ENCODE measurements at regions not wholly inside any gene's neighbourhood (a gene's known extent, or its start where the extent isn't known, plus 50 kb on each side); places are given as distances from the start of the nearest gene placed in this dataset.

- no peak overlapping the region for H3K27ac ChIP-seq
- no peaks in the 10 kb centered on the region for H3K4me1 ChIP-seq
- no peak overlapping the region for H3K4me3 ChIP-seq
- no peak overlapping the region for H3K4me2 ChIP-seq
- FAIRE-seq (no peak), DNase-seq (ENCODE audit: low read depth in 1 of 2, low spot score in 1 of 2) (no peak), ATAC-seq (no peak)
- no peaks in the 10 kb centered on the region for H3K9me3 ChIP-seq
- TF ChIP-seq RCOR1 (IDR thresholded peaks at IDR 0.05; ENCODE audit: low read depth, low read length) (no peak), HDAC2 (IDR thresholded peaks at IDR 0.05) (no peak), ZC3H11A (IDR thresholded peaks at IDR 0.05) (no peak), PHF8 (IDR thresholded peaks at IDR 0.05; ENCODE audit: borderline replicate concordance, low read depth) (no peak), ZFP36 (IDR thresholded peaks at IDR 0.05; ENCODE audit: borderline replicate concordance, partially characterized antibody) (no peak), TP53 (CRISPR knock-in tag; IDR thresholded peaks at IDR 0.05) (no peak), RNF2 (IDR thresholded peaks at IDR 0.05; ENCODE audit: borderline replicate concordance, low read depth) (no peak), BHLHE40 (IDR thresholded peaks at IDR 0.05; ENCODE audit: low read depth, low read length) (no peak), HMGXB4 (CRISPR knock-in tag; IDR thresholded peaks at IDR 0.05; ENCODE audit: borderline replicate concordance) (no peak), CBX8 (IDR thresholded peaks at IDR 0.05) (no peak), FOXS1 (CRISPR knock-in tag; IDR thresholded peaks at IDR 0.05) (no peak), BCL3 (IDR thresholded peaks at IDR 0.05) (no peak), NR3C1 (IDR thresholded peaks at IDR 0.05) (no peak), HOXB13 (CRISPR knock-in tag; IDR thresholded peaks at IDR 0.05; ENCODE audit: low read depth) (no peak)
- ChIA-PET POLR2A (no interaction called here), CTCF (no interaction called here)
- 33% methylated on average over 2 of the region's 2 CpGs for WGBS (ENCODE audit: missing lambda C conversion rate)
Measured at GRCh38 chr2:95757988-95758387, 166.2 kb downstream of the TRIM43 start.

GRCh38 chr2:95759481-95760246, 167.9 kb downstream of the TRIM43 start:
- H3K4me3 ChIP-seq = no peak overlapping the region
- ATAC-seq (no peak), DNase-seq (ENCODE audit: low read depth in 1 of 2, low spot score in 1 of 2) (no peak), FAIRE-seq (no peak)
- no peak overlapping the region for H3K4me2 ChIP-seq
- no peak overlapping the region for H3K27ac ChIP-seq
- ChIA-PET POLR2A (no interaction called here), CTCF (interaction anchor here (0.6 kb wide), 1 partner anchor 1100 kb away, joined by 3 read pairs; no protein-coding TSS in a partner anchor)
- TF ChIP-seq RARB (CRISPR knock-in tag; IDR thresholded peaks at IDR 0.05) = no peak
- TF ChIP-seq ZSCAN20 (CRISPR knock-in tag; IDR thresholded peaks at IDR 0.05) = no peak
- TF ChIP-seq BCL3 (IDR thresholded peaks at IDR 0.05) = no peak
- no peak for TF ChIP-seq HES2 (IDR thresholded peaks at IDR 0.05)
- TF ChIP-seq HEYL (CRISPR knock-in tag; IDR thresholded peaks at IDR 0.05) = no peak
- no peak for TF ChIP-seq JUNB (IDR thresholded peaks at IDR 0.05)
- no peak for TF ChIP-seq SMC3 (IDR thresholded peaks at IDR 0.05)
- TF ChIP-seq CHD4 (IDR thresholded peaks at IDR 0.05; ENCODE audit: borderline replicate concordance) = no peak
- TF ChIP-seq POLR2A (IDR thresholded peaks at IDR 0.05; ENCODE audit: low read length) = no peak
- TF ChIP-seq ZC3H11A (IDR thresholded peaks at IDR 0.05) = no peak
- no peak for TF ChIP-seq MYC (IDR thresholded peaks at IDR 0.05; ENCODE audit: borderline replicate concordance, low read length)
- no peak for TF ChIP-seq RFX5 (IDR thresholded peaks at IDR 0.05)
- TF ChIP-seq MAX (IDR thresholded peaks at IDR 0.05) = no peak
- no peak for TF ChIP-seq BHLHE40 (IDR thresholded peaks at IDR 0.05; ENCODE audit: low read depth, low read length)
- no peak for TF ChIP-seq KDM5A (IDR thresholded peaks at IDR 0.05)
- 48% methylated on average over 4 of the region's 4 CpGs for WGBS (ENCODE audit: missing lambda C conversion rate)
- no peaks in the 10 kb centered on the region for H3K4me1 ChIP-seq
- no peaks in the 10 kb centered on the region for H3K9me3 ChIP-seq
